Peyer's patch (tissue), 4 donors: ENCODE measurements at regions not wholly inside any gene's neighbourhood (a gene's known extent, or its start where the extent isn't known, plus 50 kb on each side); places are given as distances from the start of the nearest gene placed in this dataset.

ENCODE experiments used
- POLR2A ChIP-seq, 2 donors: fragments of 450-650 bp; IDR thresholded peaks; one replicate each; pipeline ENCODE4 v1.5.1; 2017; ENCODE audit warnings: antibody characterized with exemption in 2 of 2, mild to moderate bottlenecking in 2 of 2, moderate library complexity in 2 of 2
- TF ChIP-seq, protein P1 (sequence below), 6 experiments: fragments of 450-650 bp in 4 of 6; fragments of 200-600 bp in 2 of 6; sonication (generic) in 1 of 6; IDR thresholded peaks; one replicate each; pipeline ENCODE4 v1.5.1; 2017 to 2019; ENCODE audit warnings: antibody characterized with exemption in 6 of 6, mild to moderate bottlenecking in 3 of 6, moderate library complexity in 1 of 6

DNA sequence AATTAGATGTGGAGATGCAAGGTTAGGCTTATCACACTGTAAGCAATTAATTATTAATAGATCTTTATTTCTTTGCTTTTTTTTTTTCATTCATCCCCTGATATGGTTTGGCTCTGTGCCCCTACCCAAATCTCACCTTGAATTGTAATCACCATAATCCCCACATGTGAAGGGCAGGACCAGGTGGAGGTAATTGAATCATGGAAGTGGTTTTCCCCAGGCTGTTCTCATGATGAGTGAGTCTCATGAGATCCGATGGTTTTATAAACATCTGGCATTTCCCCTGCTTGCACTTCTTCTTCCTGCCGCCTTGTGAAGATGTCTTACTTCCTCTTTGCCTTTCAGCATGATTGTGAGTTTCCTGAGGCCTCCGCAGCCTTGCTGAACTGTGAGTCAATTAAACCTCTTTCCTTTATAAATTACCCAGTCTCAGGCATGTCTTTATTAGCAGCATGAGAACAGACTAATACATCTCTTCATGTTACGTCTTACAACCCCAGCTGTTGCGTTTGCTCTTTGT lies 333.8 kb downstream of the CDH26 start:
- TF ChIP-seq, protein P1, sequence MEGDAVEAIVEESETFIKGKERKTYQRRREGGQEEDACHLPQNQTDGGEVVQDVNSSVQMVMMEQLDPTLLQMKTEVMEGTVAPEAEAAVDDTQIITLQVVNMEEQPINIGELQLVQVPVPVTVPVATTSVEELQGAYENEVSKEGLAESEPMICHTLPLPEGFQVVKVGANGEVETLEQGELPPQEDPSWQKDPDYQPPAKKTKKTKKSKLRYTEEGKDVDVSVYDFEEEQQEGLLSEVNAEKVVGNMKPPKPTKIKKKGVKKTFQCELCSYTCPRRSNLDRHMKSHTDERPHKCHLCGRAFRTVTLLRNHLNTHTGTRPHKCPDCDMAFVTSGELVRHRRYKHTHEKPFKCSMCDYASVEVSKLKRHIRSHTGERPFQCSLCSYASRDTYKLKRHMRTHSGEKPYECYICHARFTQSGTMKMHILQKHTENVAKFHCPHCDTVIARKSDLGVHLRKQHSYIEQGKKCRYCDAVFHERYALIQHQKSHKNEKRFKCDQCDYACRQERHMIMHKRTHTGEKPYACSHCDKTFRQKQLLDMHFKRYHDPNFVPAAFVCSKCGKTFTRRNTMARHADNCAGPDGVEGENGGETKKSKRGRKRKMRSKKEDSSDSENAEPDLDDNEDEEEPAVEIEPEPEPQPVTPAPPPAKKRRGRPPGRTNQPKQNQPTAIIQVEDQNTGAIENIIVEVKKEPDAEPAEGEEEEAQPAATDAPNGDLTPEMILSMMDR (IDR thresholded peaks at IDR 0.05): no peak
- no peak for TF ChIP-seq POLR2A (IDR thresholded peaks at IDR 0.05)
